ENCODE measurements at regions not wholly inside any gene's neighbourhood (a gene's known extent, or its start where the extent isn't known, plus 50 kb on each side); places are given as distances from the start of the nearest gene placed in this dataset.
"Not testable (repeated sequence)": the region's sequence is repeated elsewhere in the genome, so short reads cannot be mapped to it uniquely, and the experiment has no call there.

DNA sequence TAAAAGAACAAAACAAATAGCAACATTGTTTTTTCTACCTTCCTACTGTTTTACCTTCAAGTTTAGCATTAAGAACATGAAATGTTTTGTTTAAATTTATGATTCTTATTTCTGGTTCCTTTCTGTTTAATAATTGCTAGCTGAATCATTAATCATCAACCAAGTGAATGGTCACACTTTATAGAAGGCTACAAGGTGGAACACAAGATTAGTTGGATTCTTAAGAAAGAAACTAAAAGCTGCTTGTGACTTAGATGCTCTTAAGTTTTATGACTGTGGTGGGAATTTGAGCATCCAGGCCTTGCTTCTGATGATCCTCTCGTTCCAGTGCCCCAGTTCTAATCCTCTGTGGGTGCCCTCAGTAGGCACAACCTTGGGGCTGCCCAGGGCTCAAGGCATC, 947.5 kb upstream of the DEFB115 start:
- not testable (repeated sequence) for H3K9me3 Mint-ChIP-seq; H3K36me3 Mint-ChIP-seq; H3K4me1 Mint-ChIP-seq; H3K27ac Mint-ChIP-seq; DNase-seq; ATAC-seq (ENCODE audit: low read depth in 2 of 2); H3K4me3 Mint-ChIP-seq
- H3K27me3 Mint-ChIP-seq = peaks cover 0 to 30% (median 0%) of the 10 kb centered on the region in 3 donors

- not testable (repeated sequence) for H3K4me3 Mint-ChIP-seq; H3K4me1 Mint-ChIP-seq; H3K27ac Mint-ChIP-seq; ATAC-seq (ENCODE audit: low read depth in 2 of 2); H3K9me3 Mint-ChIP-seq; H3K36me3 Mint-ChIP-seq; DNase-seq
- H3K27me3 Mint-ChIP-seq = peaks cover 0 to 35% (median 0%) of the 10 kb centered on the region in 3 donors
Measured at GRCh38 chr20:30310385-30310784, 947.1 kb upstream of the DEFB115 start.

DNA sequence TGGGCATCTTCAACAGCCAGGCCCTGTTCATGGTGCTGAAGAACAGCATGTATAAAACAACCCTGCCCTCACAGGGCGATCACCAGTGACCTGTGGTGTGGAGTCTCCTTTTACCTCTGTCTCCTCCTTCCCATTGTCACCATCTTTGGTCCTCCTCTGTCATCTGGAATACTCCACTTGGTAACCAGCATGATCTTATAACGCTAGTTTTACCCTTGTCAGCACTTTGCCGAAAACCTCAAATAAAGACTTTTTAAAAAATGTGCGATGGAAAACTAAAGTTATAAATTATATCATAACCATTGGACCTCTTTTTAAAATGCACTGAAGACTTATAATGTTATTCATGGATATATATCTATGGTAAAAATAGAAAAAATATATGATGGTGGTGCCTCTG, 945.2 kb upstream of the DEFB115 start:
- not testable (repeated sequence) for ATAC-seq (ENCODE audit: low read depth in 2 of 2); H3K4me3 Mint-ChIP-seq; H3K27ac Mint-ChIP-seq

DNA sequence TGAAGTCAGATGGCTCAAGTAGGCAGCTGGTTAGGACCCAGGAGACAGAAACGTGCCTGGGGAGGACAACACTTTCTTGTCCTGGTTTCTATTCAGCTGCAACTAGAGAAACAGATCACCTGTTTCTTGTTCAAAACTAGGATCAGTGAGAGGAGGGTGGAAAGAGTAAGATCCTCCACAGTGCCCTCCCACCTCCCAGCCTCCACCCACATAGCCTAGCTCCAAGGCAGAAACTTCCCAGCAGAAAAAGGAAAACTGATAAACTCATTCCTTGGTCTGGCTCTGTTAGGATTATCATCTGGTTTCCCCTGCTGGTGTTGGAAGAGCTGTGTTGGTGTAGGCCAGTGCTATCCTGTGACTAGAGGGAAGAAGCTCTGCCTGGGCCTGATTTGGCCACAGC, 943.8 kb upstream of the DEFB115 start:
- H3K36me3 Mint-ChIP-seq; H3K27ac Mint-ChIP-seq; H3K9me3 Mint-ChIP-seq; DNase-seq; ATAC-seq (ENCODE audit: low read depth in 2 of 2); H3K4me3 Mint-ChIP-seq: not testable (repeated sequence)
- Mint-ChIP-seq H3K4me1 (peaks cover 0 to 13% (median 2%) of the 10 kb centered on the region in 3 donors), H3K27me3 (peaks cover 0 to 52% (median 23%) of the 10 kb centered on the region in 3 donors)

More for the DNA sequence above, 945.2 kb upstream of the DEFB115 start:
- H3K9me3 Mint-ChIP-seq, DNase-seq, H3K4me1 Mint-ChIP-seq, H3K36me3 Mint-ChIP-seq: not testable (repeated sequence)
- peaks cover 0 to 39% (median 11%) of the 10 kb centered on the region in 3 donors for H3K27me3 Mint-ChIP-seq

DNA sequence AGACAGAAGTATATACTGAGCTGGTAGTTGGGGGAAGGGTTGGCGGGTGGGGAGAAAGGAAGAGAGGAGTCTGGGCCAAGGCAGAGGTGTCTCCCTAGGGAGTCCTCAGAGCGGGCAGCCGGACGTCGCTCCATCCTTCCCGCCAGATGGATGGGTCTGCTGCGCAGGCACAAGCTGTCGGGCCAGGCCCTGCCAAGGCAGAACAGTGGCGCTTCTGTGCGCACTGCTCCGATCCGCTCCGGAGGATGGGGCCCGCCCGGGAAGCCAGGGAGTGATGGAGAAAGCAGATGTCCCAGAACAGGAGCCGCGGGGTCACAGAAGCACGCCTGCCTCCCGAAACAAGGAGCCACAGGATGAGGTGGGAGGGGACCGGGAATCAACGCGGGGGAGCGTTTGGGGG, 941.4 kb upstream of the DEFB115 start:
- H3K9me3 Mint-ChIP-seq = peaks cover 0 to 14% (median 0%) of the 10 kb centered on the region in 7 donors
- DNase-seq; H3K27ac Mint-ChIP-seq; ATAC-seq (ENCODE audit: low read depth in 2 of 2); H3K36me3 Mint-ChIP-seq: not testable (repeated sequence)
- peaks cover 0 to 13% (median 2%) of the 10 kb centered on the region in 3 donors for H3K4me1 Mint-ChIP-seq
- H3K4me3 Mint-ChIP-seq = peak overlapping the region in 1 of 8 donors; percentile 23
- H3K27me3 Mint-ChIP-seq = peaks cover 0 to 66% (median 23%) of the 10 kb centered on the region in 3 donors

DNA sequence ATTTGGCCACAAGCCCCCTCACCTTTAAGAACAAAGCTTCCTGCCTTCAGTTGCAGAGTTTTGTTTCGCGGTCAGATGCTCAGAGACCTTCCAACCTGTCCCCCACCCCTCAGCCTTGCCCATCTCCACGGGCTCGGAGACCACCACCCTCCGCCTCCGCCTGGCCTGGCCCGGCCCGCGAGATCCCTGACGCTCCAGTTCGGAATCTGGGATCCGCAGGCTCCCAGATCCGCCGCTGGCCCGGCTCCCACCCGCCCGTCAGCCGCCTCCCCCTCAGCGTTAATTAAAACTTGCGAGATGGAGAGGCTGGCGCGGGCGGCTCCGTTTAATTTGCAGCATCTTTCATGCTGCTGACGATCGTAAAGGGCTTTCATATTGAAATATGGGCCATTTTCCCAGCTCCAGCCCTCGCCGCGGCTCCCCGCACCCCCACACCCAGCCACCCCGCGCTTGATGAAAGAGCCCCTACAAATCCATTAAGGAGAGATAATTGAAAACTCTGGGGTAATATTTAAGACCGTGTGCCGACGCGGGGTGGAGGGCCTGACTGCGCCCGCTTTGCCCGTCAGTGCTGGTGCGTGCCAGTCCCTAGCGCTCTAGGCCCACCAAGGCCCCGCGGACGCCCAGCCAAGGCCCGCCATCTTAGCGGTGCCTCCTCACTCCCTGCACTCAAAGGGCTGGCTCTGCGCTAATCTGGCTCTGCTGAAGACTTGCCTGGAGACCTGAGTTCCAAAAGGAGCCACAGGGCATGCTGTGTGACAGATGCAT, 940.7 kb upstream of the DEFB115 start:
- ATAC-seq (ENCODE audit: low read depth in 2 of 2); H3K36me3 Mint-ChIP-seq; DNase-seq; H3K27ac Mint-ChIP-seq: not testable (repeated sequence)
- Mint-ChIP-seq H3K4me1 (peaks cover 0 to 13% (median 2%) of the 10 kb centered on the region in 3 donors), H3K4me3 (peak overlapping the region in 1 of 8 donors; percentile 23), H3K27me3 (peaks cover 0 to 65% (median 23%) of the 10 kb centered on the region in 3 donors), H3K9me3 (peaks cover 0 to 15% (median 0%) of the 10 kb centered on the region in 7 donors)

- not testable (repeated sequence) for DNase-seq; ATAC-seq (ENCODE audit: low read depth in 2 of 2); H3K27ac Mint-ChIP-seq; H3K4me1 Mint-ChIP-seq; H3K4me3 Mint-ChIP-seq; H3K36me3 Mint-ChIP-seq
- H3K9me3 Mint-ChIP-seq = peaks cover 0 to 17% (median 2%) of the 10 kb centered on the region in 7 donors
- peaks cover 0 to 26% (median 19%) of the 10 kb centered on the region in 3 donors for H3K27me3 Mint-ChIP-seq
Measured at GRCh38 chr20:30333744-30334143, 923.7 kb upstream of the DEFB115 start.

DNA sequence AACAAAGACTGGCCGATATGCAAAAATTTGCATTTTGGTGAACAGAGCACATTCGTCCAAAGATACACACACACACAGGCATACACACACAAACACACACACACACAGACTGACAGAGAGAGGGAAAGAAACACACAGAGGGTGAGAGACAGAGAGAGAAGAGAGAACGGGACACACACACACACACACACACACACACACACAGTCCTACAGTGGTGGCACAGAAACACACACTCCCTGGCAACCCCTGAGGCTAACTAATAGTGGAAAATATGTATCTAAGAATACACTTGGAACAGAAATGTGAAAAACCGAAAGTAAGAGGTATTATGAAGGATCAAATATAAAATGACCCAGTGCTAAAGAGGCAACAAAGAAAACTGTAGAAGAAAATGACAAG, 919.9 kb upstream of the DEFB115 start:
- not testable (repeated sequence) for H3K4me3 Mint-ChIP-seq, H3K27ac Mint-ChIP-seq
- peaks cover 0 to 13% (median 0%) of the 10 kb centered on the region in 7 donors for H3K9me3 Mint-ChIP-seq

DNA sequence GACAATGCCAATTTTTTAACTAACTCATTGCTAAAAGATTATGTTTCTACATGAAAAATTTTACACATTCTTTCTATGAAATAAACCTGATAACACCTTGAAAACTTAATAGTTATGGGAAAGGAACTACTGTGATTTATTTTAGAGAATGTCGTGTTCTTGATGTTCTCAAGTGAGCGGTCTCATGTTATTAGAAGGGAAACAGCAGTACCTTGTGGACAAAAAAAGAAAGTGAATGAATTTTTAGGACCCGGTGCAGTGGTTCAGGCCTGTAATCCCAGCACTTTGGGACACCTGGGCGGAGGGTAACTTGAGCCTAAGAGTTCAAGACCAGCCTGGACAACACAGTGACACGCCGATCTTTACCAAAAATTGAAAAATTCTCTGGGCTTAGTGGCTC, 908.5 kb upstream of the DEFB115 start:
- not testable (repeated sequence) for H3K9me3 Mint-ChIP-seq; H3K27ac Mint-ChIP-seq; H3K36me3 Mint-ChIP-seq; H3K4me1 Mint-ChIP-seq; ATAC-seq (ENCODE audit: low read depth in 2 of 2); H3K4me3 Mint-ChIP-seq; DNase-seq
- H3K27me3 Mint-ChIP-seq = peaks cover 0 to 32% (median 0%) of the 10 kb centered on the region in 3 donors

More for the DNA sequence above, 919.9 kb upstream of the DEFB115 start:
- H3K27me3 Mint-ChIP-seq = peaks cover 0 to 22% (median 10%) of the 10 kb centered on the region in 3 donors
- not testable (repeated sequence) for H3K4me1 Mint-ChIP-seq; H3K36me3 Mint-ChIP-seq; ATAC-seq (ENCODE audit: low read depth in 2 of 2); DNase-seq

DNA sequence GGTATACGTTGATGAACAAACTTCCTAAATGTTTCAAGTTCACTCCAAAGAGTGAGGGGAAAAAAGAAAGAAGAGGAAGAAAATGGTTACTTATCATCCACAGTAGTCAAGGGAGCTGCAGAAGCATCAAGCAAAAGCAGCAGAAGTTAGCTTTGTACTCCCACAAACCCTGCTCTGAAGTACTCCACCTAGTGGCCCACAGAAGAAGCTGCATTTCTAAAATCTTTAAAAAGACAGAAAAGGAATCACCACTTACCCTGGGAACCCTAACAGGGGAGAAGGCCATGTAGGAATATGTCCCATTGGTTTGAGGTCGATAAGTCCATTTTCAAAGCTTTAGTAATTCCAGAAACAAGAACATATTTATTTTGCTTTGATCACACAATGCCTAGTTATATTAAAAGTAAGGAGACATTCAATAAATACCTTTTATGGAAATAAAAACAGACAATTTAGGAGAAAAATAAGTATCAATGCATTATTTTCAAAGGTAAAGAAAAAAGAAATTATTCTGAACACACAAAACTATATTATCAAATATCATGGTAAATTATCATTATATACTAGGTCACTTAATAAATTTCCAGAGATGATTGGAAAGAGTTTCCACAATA, 900.5 kb upstream of the DEFB115 start:
- H3K36me3 Mint-ChIP-seq; ATAC-seq (ENCODE audit: low read depth in 2 of 2); H3K9me3 Mint-ChIP-seq; H3K4me1 Mint-ChIP-seq; H3K4me3 Mint-ChIP-seq; H3K27ac Mint-ChIP-seq: not testable (repeated sequence)
- DNase-seq = peak; percentile 16
- peaks cover 0 to 31% (median 9%) of the 10 kb centered on the region in 3 donors for H3K27me3 Mint-ChIP-seq

- Mint-ChIP-seq H3K27me3 (peaks cover 0 to 50% (median 9%) of the 10 kb centered on the region in 3 donors), H3K9me3 (peaks cover 0 to 14% (median 6%) of the 10 kb centered on the region in 7 donors)
- not testable (repeated sequence) for H3K4me3 Mint-ChIP-seq; DNase-seq; ATAC-seq (ENCODE audit: low read depth in 2 of 2); H3K36me3 Mint-ChIP-seq; H3K4me1 Mint-ChIP-seq; H3K27ac Mint-ChIP-seq
Measured at GRCh38 chr20:30361756-30362155, 895.7 kb upstream of the DEFB115 start.

DNA sequence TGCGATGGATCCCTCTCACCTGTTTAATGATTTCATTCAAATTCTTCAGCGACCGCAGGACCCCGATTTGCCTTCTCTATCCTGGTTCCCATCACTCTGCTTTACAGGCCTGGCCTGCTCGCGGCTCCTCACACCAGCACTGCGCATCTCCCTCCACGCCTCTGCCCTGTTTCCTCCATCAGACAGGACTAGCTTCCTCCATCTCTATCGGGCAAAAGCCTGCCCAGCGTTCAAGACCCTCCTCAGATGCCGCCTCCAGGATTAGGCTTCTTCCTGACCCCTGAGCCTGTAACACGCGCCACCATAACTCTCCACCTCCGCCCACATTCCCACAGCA, 881.1 kb upstream of the DEFB115 start:
- ATAC-seq (ENCODE audit: low read depth in 2 of 2); H3K27me3 Mint-ChIP-seq; H3K36me3 Mint-ChIP-seq; DNase-seq: not testable (repeated sequence)
- peak overlapping the region in 5 of 6 donors; percentile 83 to 99 (median 95) for H3K27ac Mint-ChIP-seq
- H3K4me3 Mint-ChIP-seq = peak overlapping the region; percentile 59 to 99 (median 90)
- H3K4me1 Mint-ChIP-seq = peaks cover 20 to 28% (median 27%) of the 10 kb centered on the region in 3 donors
- peaks cover 0 to 14% (median 0%) of the 10 kb centered on the region in 7 donors for H3K9me3 Mint-ChIP-seq

GRCh38 chr20:30376767-30377658, 880.5 kb upstream of the DEFB115 start:
- Mint-ChIP-seq H3K27me3 (no peaks in the 10 kb centered on the region), H3K4me1 (peaks cover 23 to 34% (median 32%) of the 10 kb centered on the region in 3 donors), H3K4me3 (peak overlapping the region; percentile 62 to 99 (median 90)), H3K36me3 (peaks cover 0 to 8% of the 10 kb centered on the region in 2 donors), H3K27ac (peak overlapping the region in 5 of 6 donors; percentile 83 to 99 (median 95)), H3K9me3 (peaks cover 0 to 14% (median 0%) of the 10 kb centered on the region in 7 donors)
- peak; percentile 92 for DNase-seq
- peak; percentile 96 to 97 for ATAC-seq (ENCODE audit: low read depth in 2 of 2)
